NCI-H748 treated with DMSO at 0.1 percent for 48 hours (cell line): ENCODE measurements at regions not wholly inside any gene's neighbourhood (a gene's known extent, or its start where the extent isn't known, plus 50 kb on each side); places are given as distances from the start of the nearest gene placed in this dataset.

Experiments used
- DNase-seq: peaks from one replicate; lab custom pipeline; 2025; lab: John Stamatoyannopoulos, UW

DNA sequence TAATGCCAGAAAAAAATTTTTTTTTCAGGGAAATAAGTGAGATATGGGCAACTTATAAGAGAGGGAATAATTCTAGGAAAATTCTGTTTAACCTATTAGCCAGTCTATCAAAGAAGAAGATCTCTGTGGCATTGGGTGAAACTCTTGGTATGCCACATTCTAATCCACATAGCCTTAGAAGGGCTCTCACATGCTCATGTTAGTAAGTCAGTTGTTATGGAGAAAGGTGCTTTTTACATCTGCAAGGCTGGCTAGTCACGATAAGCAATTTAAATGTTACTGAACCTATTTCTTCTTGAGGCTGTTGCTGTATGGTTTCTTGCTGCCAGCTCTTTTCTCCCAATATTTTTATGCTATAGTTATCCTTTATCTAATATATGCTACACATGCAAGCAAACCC is 89.9 kb upstream of the MAGI1 start:
- no peak for DNase-seq

DNA sequence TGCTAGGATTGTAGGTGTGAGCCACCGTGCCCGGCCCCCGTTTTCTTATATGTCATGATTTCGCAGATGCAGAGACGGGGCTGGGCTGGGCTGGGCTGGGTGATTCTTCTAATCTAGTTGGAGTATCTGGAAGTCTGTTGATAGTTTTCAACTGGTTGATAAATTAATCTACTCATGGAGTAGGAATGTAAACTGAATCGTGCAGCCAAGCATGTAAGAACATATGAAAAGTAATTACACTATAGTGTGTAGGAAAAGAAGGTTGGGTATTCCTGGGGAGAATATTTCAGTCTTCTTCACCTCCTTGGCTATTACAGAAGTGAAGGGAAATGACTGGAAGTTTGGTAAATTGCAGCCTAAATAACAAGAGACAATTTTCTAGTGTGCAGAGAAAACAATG is 82.6 kb upstream of the MAGI1 start:
- no peak for DNase-seq

DNA sequence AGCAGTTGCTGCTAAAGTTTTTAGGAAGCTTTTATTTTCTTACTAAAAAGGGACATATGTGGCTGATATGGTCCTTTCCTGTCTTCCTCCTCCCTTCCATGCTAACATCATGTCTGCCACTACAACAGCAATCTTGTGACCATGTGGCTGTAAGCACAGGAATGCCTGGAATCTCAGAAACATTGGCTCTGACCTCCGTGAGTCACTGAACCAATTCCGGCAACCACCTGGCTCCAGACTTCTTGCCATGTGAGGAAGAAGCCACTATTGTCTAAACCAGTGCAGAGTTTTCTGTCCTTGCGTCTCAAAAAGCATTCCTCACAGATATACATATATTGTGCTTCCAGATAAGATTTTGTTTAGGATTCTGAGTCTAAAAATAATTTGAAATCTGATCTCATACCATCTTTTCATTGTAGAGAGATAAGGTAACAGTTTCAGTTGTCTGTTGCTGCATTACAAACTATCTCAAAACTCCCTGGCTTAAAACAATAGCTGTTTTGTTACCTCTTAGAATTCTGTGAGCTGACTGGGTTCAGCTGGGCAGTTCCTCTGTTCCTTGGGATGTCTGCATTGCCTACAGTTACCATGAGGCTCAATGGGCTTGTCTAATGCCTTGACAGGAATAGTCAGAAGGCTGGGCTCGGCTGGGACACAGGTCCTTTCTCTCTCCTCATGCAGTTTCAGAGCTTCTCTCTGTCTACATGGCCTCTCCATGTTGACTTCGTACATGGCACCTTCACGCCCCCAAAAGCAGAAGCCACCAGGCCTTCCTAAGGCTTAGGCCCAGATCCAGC is 77.3 kb upstream of the MAGI1 start:
- DNase-seq, result no peak

DNA sequence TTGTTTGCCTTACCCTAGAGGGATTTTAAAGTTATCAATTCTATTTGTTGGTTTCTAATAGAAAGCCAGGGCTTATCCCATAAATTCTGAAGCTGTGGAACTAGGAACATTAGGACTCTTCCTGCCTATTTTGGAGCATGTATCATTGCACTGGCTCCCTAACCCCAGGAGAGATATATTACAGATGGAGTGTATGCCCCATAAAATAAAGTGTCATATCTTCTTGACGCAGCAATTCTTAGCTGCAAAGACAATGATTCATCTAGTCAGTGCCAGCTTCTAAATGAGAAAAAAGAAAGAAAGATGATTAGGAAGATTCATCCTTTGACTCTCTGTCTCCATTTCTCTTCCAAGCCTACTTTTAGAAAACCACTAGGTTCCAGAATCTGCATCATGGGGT is 74.8 kb upstream of the MAGI1 start:
- DNase-seq, result no peak

DNA sequence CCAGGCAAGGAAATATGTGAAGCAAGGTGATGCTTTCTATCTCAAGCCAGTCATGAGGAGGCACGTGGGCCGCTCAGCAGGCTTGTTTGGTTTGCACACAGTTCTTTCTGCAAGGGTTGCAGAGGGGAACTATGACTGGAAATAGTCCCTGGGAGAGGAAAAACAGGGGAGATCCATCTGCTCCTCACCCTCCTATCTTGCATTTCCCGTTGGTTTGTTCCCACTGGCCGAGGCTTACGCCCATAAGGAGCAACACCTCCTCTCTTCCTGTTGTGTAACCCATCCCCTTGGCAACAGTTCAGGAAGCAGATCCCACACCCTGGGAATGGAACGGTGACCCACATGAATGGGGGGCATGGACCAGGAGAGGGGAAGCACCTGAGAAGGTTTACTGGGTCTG is 72.1 kb upstream of the MAGI1 start:
- DNase-seq, result no peak

DNA sequence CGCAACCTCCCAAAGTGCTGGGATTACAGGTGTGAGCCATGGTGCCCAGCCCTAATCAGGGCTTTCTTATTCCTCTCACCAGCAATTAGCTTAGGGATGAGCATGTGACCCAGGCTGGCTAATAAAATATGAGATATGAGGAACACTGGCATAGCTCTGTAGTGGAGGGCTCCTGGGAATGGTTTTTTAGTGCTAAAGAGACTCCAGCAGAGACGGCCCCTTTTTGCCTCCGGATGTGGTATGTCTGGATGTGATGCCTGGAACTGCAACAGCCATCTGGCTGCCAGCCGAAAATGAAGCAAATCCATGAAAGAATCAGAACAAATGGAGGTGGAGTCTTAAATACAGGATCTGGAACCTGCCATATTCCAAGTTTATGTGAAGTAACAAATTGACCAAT is 69.1 kb upstream of the MAGI1 start:
- no peak for DNase-seq

GRCh38 chr3:66106788-66107187 is 68.1 kb upstream of the MAGI1 start:
- no peak for DNase-seq

DNA sequence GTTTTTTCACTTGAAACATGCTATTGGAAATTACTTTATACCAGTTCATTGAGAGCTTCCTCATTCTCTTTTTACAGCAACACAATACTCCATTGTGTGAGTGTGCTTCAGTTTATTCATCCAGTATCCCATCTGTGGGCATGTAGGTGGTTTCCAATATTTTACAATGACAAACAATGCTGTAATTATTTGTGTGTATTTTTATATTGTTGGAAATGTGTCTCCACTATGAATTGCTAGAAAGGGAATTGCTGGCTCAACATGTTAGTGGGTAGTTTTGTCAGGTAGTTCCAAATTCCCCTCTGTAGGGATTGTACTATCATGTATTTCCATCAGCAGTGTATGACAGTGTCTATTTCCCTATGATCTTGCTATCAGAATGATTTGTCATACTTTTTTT is 65.8 kb upstream of the MAGI1 start:
- no peak for DNase-seq

GRCh38 chr3:66103729-66104128 is 65.0 kb upstream of the MAGI1 start:
- no peak for DNase-seq

GRCh38 chr3:66101901-66102300 is 63.2 kb upstream of the MAGI1 start:
- DNase-seq, result no peak

GRCh38 chr3:66099541-66100065 is 60.9 kb upstream of the MAGI1 start:
- DNase-seq, result no peak

GRCh38 chr3:66098436-66098835 is 59.7 kb upstream of the MAGI1 start:
- no peak for DNase-seq

- no peak for DNase-seq
Measured at GRCh38 chr3:66097647-66098046, 58.9 kb upstream of the MAGI1 start.

DNA sequence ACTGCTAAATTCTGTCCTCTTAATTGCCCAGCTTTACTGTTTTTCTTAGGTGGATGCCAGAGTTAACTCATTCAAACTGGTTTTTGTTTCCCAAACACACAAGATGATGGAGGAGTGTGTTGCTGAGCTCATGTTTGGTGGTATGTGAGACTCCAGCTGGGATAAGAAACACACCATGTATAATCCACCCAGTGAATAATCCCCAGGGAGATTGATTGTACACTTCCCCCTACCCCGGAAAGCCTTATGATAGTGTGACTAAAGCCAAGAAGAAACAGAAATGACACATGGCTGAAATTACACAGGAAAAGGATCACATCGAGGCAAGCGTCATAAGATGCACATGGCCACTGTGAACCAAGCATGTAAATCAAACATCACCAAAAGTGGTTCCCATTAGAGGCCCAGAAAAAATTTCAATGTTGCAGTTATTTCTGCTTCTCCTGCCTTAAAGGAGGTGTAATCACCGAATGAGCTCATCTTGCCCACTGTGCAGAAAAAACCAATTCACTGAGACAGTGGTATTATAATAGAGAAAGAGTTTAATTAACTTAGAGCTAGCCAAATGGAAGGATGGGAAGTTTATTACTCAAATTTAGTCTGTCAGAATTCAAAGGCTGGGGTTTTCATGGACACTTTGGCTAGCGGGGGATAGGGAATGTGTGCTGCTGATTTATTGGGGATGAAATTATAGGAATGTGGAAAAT is 56.7 kb upstream of the MAGI1 start:
- DNase-seq, result no peak

GRCh38 chr3:66093981-66094380 is 55.3 kb upstream of the MAGI1 start:
- no peak for DNase-seq

GRCh38 chr3:66092175-66092995 is 53.7 kb upstream of the MAGI1 start:
- no peak for DNase-seq
